ENCODE measurements at regions not wholly inside any gene's neighbourhood (a gene's known extent, or its start where the extent isn't known, plus 50 kb on each side); places are given as distances from the start of the nearest gene placed in this dataset.

- no peaks in the 10 kb centered on the region for H3K36me3 ChIP-seq
- intact Hi-C loops (cut with DNase I), result no loop called here
Observed at GRCh38 chr6:8881663-8882062, 446.3 kb upstream of the SLC35B3 start.

DNA sequence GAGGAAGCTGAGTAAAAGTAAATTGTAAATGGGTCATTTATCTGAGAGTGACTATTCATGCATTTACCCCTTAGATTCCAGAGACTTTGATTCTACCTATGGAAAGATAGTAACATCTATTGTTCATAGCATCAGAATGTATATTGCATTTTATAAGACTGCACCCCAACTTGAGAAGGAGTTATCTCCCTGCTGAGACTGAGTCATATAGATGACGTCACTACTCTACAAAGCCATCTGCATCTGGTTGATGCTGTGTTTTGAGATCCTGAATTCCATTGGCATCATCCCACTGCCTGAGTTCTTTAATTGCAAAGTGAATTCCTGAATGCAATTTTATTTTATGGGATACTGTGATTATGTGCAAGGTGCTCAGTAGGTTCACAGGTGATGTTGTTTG is 444.0 kb upstream of the SLC35B3 start:
- Histone ChIP-seq H3K4me1 (no peaks in the 10 kb centered on the region), H3K27ac (no peak overlapping the region), H3K4me3 (no peak overlapping the region), H3K9me3 (no peaks in the 10 kb centered on the region), H3K36me3 (no peaks in the 10 kb centered on the region), H3K27me3 (no peaks in the 10 kb centered on the region)
- intact Hi-C loops (cut with DNase I), result no loop called here
- DNase-seq (ENCODE audit: extremely low spot score in 2 of 2), result no peak
- no peak for TF ChIP-seq CTCF (IDR thresholded peaks at IDR 0.05)
- TF ChIP-seq POLR2AphosphoS5 (IDR thresholded peaks at IDR 0.05; ENCODE audit: insufficient read depth in 1 of 2, low read depth in 1 of 2), result no peak
- no peak for TF ChIP-seq POLR2A (IDR thresholded peaks at IDR 0.05)

More at GRCh38 chr6:8881663-8882062, 446.3 kb upstream of the SLC35B3 start:
- H3K27me3 ChIP-seq, result no peaks in the 10 kb centered on the region
- H3K9me3 ChIP-seq, result no peaks in the 10 kb centered on the region
- TF ChIP-seq POLR2AphosphoS5 (IDR thresholded peaks at IDR 0.05; ENCODE audit: insufficient read depth in 1 of 2, low read depth in 1 of 2) (no peak), CTCF (IDR thresholded peaks at IDR 0.05) (no peak), POLR2A (IDR thresholded peaks at IDR 0.05) (no peak)
- H3K4me1 ChIP-seq, result no peaks in the 10 kb centered on the region
- no peak overlapping the region for H3K4me3 ChIP-seq
- H3K27ac ChIP-seq, result no peak overlapping the region
- no peak for DNase-seq (ENCODE audit: extremely low spot score in 2 of 2)

GRCh38 chr6:8875986-8876385 is 440.6 kb upstream of the SLC35B3 start:
- Histone ChIP-seq H3K9me3 (no peaks in the 10 kb centered on the region), H3K27me3 (no peaks in the 10 kb centered on the region), H3K4me1 (no peaks in the 10 kb centered on the region), H3K4me3 (no peak overlapping the region), H3K27ac (no peak overlapping the region), H3K36me3 (no peaks in the 10 kb centered on the region)
- no peak for TF ChIP-seq CTCF (IDR thresholded peaks at IDR 0.05)
- TF ChIP-seq POLR2A (IDR thresholded peaks at IDR 0.05), result no peak
- TF ChIP-seq POLR2AphosphoS5 (IDR thresholded peaks at IDR 0.05; ENCODE audit: insufficient read depth in 1 of 2, low read depth in 1 of 2), result no peak
- intact Hi-C loops (cut with DNase I), result no loop called here
- no peak for DNase-seq (ENCODE audit: extremely low spot score in 2 of 2)

- Histone ChIP-seq H3K36me3 (no peaks in the 10 kb centered on the region), H3K4me3 (no peak overlapping the region), H3K27ac (no peak overlapping the region), H3K9me3 (no peaks in the 10 kb centered on the region), H3K27me3 (no peaks in the 10 kb centered on the region), H3K4me1 (no peaks in the 10 kb centered on the region)
- intact Hi-C loops (cut with DNase I), result no loop called here
- TF ChIP-seq CTCF (IDR thresholded peaks at IDR 0.05) (no peak), POLR2AphosphoS5 (IDR thresholded peaks at IDR 0.05; ENCODE audit: insufficient read depth in 1 of 2, low read depth in 1 of 2) (no peak), POLR2A (IDR thresholded peaks at IDR 0.05) (no peak)
- DNase-seq (ENCODE audit: extremely low spot score in 2 of 2), result no peak
Observed at GRCh38 chr6:8872589-8872988, 437.2 kb upstream of the SLC35B3 start.

DNA sequence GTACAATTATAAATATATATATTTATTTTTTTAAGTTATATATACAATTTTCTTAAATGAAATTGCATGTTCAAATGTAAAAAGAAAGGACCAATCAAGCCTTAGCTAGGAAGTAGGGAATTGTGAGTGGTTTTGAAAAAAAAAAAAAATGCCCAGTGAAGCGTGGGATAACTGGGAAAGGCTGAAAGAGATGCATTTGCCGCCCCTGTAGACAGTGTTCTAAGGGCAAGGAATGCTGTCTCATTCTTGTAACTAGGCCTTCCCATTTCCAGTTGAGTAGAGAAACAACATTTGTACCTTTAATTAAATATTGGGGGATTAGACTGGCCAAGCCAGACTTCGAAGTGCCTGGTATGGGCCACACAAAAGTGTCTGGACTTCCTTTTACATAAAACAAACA is 430.1 kb upstream of the SLC35B3 start:
- intact Hi-C loops (cut with DNase I), result no loop called here
- Histone ChIP-seq H3K36me3 (no peaks in the 10 kb centered on the region), H3K27me3 (no peaks in the 10 kb centered on the region), H3K4me1 (no peaks in the 10 kb centered on the region), H3K9me3 (no peaks in the 10 kb centered on the region), H3K4me3 (no peak overlapping the region), H3K27ac (no peak overlapping the region)
- no peak for DNase-seq (ENCODE audit: extremely low spot score in 2 of 2)
- TF ChIP-seq POLR2A (IDR thresholded peaks at IDR 0.05), result no peak
- no peak for TF ChIP-seq CTCF (IDR thresholded peaks at IDR 0.05)
- TF ChIP-seq POLR2AphosphoS5 (IDR thresholded peaks at IDR 0.05; ENCODE audit: insufficient read depth in 1 of 2, low read depth in 1 of 2), result no peak

Measured in vagina (tissue), 2 donors.